H1 (cell line): ENCODE measurements at regions not wholly inside any gene's neighbourhood (a gene's known extent, or its start where the extent isn't known, plus 50 kb on each side); places are given as distances from the start of the nearest gene placed in this dataset.

Source experiments
- CTCF ChIA-PET: fragments of 300-600 bp; sonication (Branson Sonifier 250); formaldehyde crosslinking; loops from one replicate; lab custom pipeline; 2021; ENCODE audit not compliant: partially characterized antibody; lab: Charles Lee
- POLR2A ChIA-PET: fragments of 300-600 bp; sonication (Branson Sonifier 250); formaldehyde crosslinking; loops from one replicate; lab custom pipeline; 2021; ENCODE audit warnings: inconsistent platforms; ENCODE audit not compliant: partially characterized antibody; lab: Charles Lee
- DNase-seq, 2 experiments: peaks; one replicate each; pipeline versions ENCODE4 v3.0.0 to v3.0.0-alpha.2; 2010 to 2022; ENCODE audit warnings: low spot score in 2 of 2, low read depth in 1 of 2, mixed read lengths in 1 of 2
- FAIRE-seq: peaks from 2 replicates; lab custom pipeline; 2011; peaks lifted over from hg19 to GRCh38; lab: Jason Lieb, UNC
- H2AFZ ChIP-seq: 2 replicates; pipeline ENCODE4 v1.8.1; 2012; ENCODE audit warnings: low read length, inconsistent platforms
- H2AK5ac ChIP-seq: 2 replicates; pipeline ENCODE4 v1.6.1; 2013; ENCODE audit warnings: low read depth, low read length
- H2BK120ac ChIP-seq: replicated peaks from 2 replicates; pipeline ENCODE3; 2013; ENCODE audit warnings: low read depth, low read length, inconsistent platforms
- H2BK12ac ChIP-seq: 2 replicates; pipeline ENCODE4 v1.6.1; 2013; ENCODE audit warnings: low read depth, low read length
- H2BK15ac ChIP-seq: 2 replicates; pipeline ENCODE4 v1.6.1; 2013; ENCODE audit warnings: low read length
- H2BK20ac ChIP-seq: 2 replicates; pipeline ENCODE4 v1.6.1; 2013; ENCODE audit warnings: low read length
- H2BK5ac ChIP-seq: 2 replicates; pipeline ENCODE4 v1.6.1; 2013; ENCODE audit warnings: low read depth, low read length
- H3K14ac ChIP-seq: 2 replicates; pipeline ENCODE4 v1.6.1; 2013; ENCODE audit warnings: inconsistent platforms; ENCODE audit not compliant: insufficient read length
- H3K18ac ChIP-seq: 2 replicates; pipeline ENCODE4 v1.6.1; 2013; ENCODE audit warnings: low read length; ENCODE audit errors: extremely low read depth
- H3K23ac ChIP-seq: 2 replicates; pipeline ENCODE4 v1.6.1; 2013; ENCODE audit warnings: inconsistent platforms; ENCODE audit not compliant: insufficient read length
- H3K23me2 ChIP-seq: 2 replicates; pipeline ENCODE4 v1.6.1; 2013; ENCODE audit warnings: low read depth, low read length
- H3K27ac ChIP-seq: 2 replicates; pipeline ENCODE4 v1.6.1; 2011; ENCODE audit warnings: low read depth, low read length, inconsistent platforms
- H3K27me3 ChIP-seq, 4 experiments: replicated peaks in 1 of 4; 1 replicate in 1 of 4; 2 replicates in 3 of 4; pipeline versions ENCODE4 v1.6.1 to v1.8.1; 2011 to 2013; ENCODE audit warnings: low read length in 3 of 4, mild to moderate bottlenecking in 3 of 4, inconsistent platforms in 2 of 4, mixed read lengths in 2 of 4, moderate library complexity in 1 of 4; ENCODE audit not compliant: control insufficient read depth in 3 of 4, insufficient read depth in 3 of 4; ENCODE audit errors: extremely low read depth in 1 of 4
- H3K36me3 ChIP-seq, 4 experiments: 2 replicates each; pipeline versions ENCODE4 v1.6.1 to v1.8.1; 2011 to 2013; ENCODE audit warnings: mild to moderate bottlenecking in 4 of 4, low read length in 3 of 4, moderate library complexity in 2 of 4, control low read depth in 1 of 4, inconsistent platforms in 1 of 4; ENCODE audit not compliant: insufficient read depth in 4 of 4, control insufficient read depth in 2 of 4
- H3K4ac ChIP-seq: replicated peaks from 2 replicates; pipeline ENCODE3; 2013; ENCODE audit warnings: low read length, low read depth, mixed read lengths, inconsistent platforms; ENCODE audit not compliant: insufficient read length
- H3K4me1 ChIP-seq, 4 experiments: replicated peaks in 1 of 4; 1 replicate in 1 of 4; 2 replicates in 3 of 4; pipeline versions ENCODE4 v1.6.1 to v1.8.1; 2011 to 2013; ENCODE audit warnings: low read length in 3 of 4, inconsistent platforms in 2 of 4, mixed read lengths in 1 of 4; ENCODE audit not compliant: insufficient read depth in 4 of 4, control insufficient read depth in 3 of 4
- H3K4me2 ChIP-seq, 2 experiments: 2 replicates each; pipeline versions ENCODE4 v1.6.1 to v1.8.1; 2011 to 2013; ENCODE audit warnings: low read depth in 2 of 2, low read length in 2 of 2, control low read depth in 1 of 2, inconsistent platforms in 1 of 2, mild to moderate bottlenecking in 1 of 2; ENCODE audit not compliant: insufficient read depth in 1 of 2
- H3K4me3 ChIP-seq, 4 experiments: fragments of 200-600, 300-600 bp in 1 of 4; sonication (generic), shearing (Covaris generic), sonication (Bioruptor Twin) in 1 of 4; 2 replicates each; pipeline versions ENCODE4 v1.5.1 to v1.8.1; 2011 to 2016; ENCODE audit warnings: low read length in 4 of 4, low read depth in 3 of 4, control low read depth in 2 of 4, inconsistent platforms in 2 of 4, mild to moderate bottlenecking in 2 of 4, mixed read lengths in 1 of 4, moderate library complexity in 1 of 4; ENCODE audit not compliant: insufficient read depth in 2 of 4; ENCODE audit errors: extremely low read depth in 1 of 4
- H3K56ac ChIP-seq: replicated peaks from 2 replicates; pipeline ENCODE3; 2013; ENCODE audit warnings: low read depth, mild to moderate bottlenecking, mixed read lengths, low read length, inconsistent platforms; ENCODE audit not compliant: insufficient read length
- H3K79me1 ChIP-seq: 2 replicates; pipeline ENCODE4 v1.6.1; 2013; ENCODE audit warnings: low read depth, low read length, control low read depth
- H3K79me2 ChIP-seq, 2 experiments: 2 replicates each; pipeline versions ENCODE4 v1.6.1 to v1.8.1; 2012 to 2013; ENCODE audit warnings: low read length in 2 of 2, mild to moderate bottlenecking in 2 of 2, inconsistent platforms in 1 of 2; ENCODE audit not compliant: insufficient read depth in 2 of 2, control insufficient read depth in 1 of 2
- H3K9ac ChIP-seq, 4 experiments: replicated peaks in 1 of 4; 1 replicate in 1 of 4; 2 replicates in 3 of 4; pipeline versions ENCODE4 v1.6.1 to v1.8.1; 2011 to 2013; ENCODE audit warnings: low read depth in 3 of 4, low read length in 3 of 4, control low read depth in 2 of 4, mild to moderate bottlenecking in 2 of 4, moderate library complexity in 2 of 4, inconsistent platforms in 1 of 4; ENCODE audit errors: extremely low read depth in 1 of 4
- H3K9me3 ChIP-seq, 2 experiments: 2 replicates each; pipeline versions ENCODE4 v1.6.1 to v1.8.1; 2012 to 2013; ENCODE audit warnings: mild to moderate bottlenecking in 2 of 2, moderate library complexity in 2 of 2, control low read depth in 1 of 2, inconsistent platforms in 1 of 2, low read depth in 1 of 2, low read length in 1 of 2, mixed read lengths in 1 of 2; ENCODE audit not compliant: insufficient read depth in 2 of 2
- H4K20me1 ChIP-seq, 2 experiments: replicated peaks in 1 of 2; 2 replicates each; pipeline versions ENCODE3 to v1.8.1; 2011 to 2013; ENCODE audit warnings: inconsistent platforms in 2 of 2, low read length in 2 of 2, mild to moderate bottlenecking in 1 of 2; ENCODE audit not compliant: insufficient read depth in 2 of 2, control insufficient read depth in 1 of 2
- H4K5ac ChIP-seq: 2 replicates; pipeline ENCODE4 v1.6.1; 2013; ENCODE audit warnings: low read length, low read depth, mixed read lengths, inconsistent platforms; ENCODE audit not compliant: insufficient read length
- H4K8ac ChIP-seq: 2 replicates; pipeline ENCODE4 v1.8.0; 2013; ENCODE audit warnings: mild to moderate bottlenecking, moderate library complexity, low read length, inconsistent platforms; ENCODE audit not compliant: insufficient read depth; ENCODE audit errors: extremely low read depth
- H4K91ac ChIP-seq: replicated peaks from 2 replicates; pipeline ENCODE3; 2013; ENCODE audit warnings: low read length, mixed read lengths, inconsistent platforms; ENCODE audit not compliant: insufficient read length
- MAFK ChIP-seq: IDR thresholded peaks from 2 replicates; pipeline ENCODE4 v1.6.1; 2012; ENCODE audit warnings: low read depth, mild to moderate bottlenecking, improper control_type of control experiment, low read length
- NANOG ChIP-seq: IDR thresholded peaks from 2 replicates; pipeline ENCODE4 v1.6.1; 2011; ENCODE audit warnings: low read length, low read depth, mild to moderate bottlenecking, inconsistent platforms; ENCODE audit not compliant: insufficient read depth, poor library complexity, severe bottlenecking
- WGBS, 2 experiments: shearing (Covaris generic) in 1 of 2; methylation state at CpG; one replicate each; pipeline versions ENCODE4 v1.1.6 to v1.1.7; 2013 to 2015; ENCODE audit warnings: low lambda C conversion rate in 2 of 2, mixed read lengths in 2 of 2, inconsistent platforms in 1 of 2, low coverage in 1 of 2, missing lambda C conversion rate in 1 of 2; ENCODE audit not compliant: insufficient replicate concordance in 2 of 2, insufficient coverage in 1 of 2, insufficient read length in 1 of 2; ENCODE audit errors: extremely low coverage in 1 of 2, missing lambda C conversion rate in 1 of 2; 5-methylcytosine and 5-hydroxymethylcytosine counted together

DNA sequence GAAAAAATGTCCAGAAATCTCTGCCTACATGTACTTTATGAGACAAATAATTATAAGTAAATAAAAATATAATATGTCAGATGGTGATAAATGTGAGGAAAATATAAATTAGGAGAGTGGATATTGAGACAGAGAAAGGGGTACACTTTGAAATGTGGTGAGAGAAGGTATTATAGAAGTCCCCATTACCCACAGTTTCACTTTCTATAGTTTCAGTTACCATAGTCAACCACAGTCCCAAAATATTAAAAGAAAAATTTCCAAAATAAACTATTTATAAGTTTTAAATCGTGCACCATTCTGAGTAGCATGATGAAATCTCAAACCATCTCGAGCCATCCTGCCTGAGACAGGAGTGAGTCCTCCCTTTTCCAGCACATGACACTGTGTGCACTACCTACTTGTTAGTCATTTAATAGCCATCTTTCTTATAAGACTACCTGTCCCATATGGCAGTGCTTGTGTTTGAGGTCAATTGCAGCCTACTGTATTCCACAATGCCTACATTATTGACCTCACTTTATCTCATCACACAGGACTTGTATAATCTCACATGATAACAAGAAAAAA lies 653.7 kb downstream of the DACH1 start:
- Histone ChIP-seq H3K27me3 (peaks cover 0 to 1% (median 0%) of the 10 kb centered on the region in 4 experiments; a peak in 1 of 7 replicates), H4K8ac (no peak overlapping the region), H4K20me1 (no peaks in the 10 kb centered on the region), H3K4ac (peak overlapping the region; percentile 21), H3K9me3 (no peaks in the 10 kb centered on the region), H3K4me2 (no peak overlapping the region), H3K56ac (no peak overlapping the region), H4K5ac (no peak overlapping the region), H3K79me1 (no peaks in the 10 kb centered on the region), H2BK5ac (no peak overlapping the region), H2BK12ac (no peak overlapping the region), H2BK20ac (no peak overlapping the region), H3K14ac (no peak overlapping the region), H3K4me1 (no peaks in the 10 kb centered on the region), H2AFZ (no peak overlapping the region), H3K23ac (no peak overlapping the region), H3K36me3 (no peaks in the 10 kb centered on the region), H3K4me3 (no peak overlapping the region), H2BK15ac (no peak overlapping the region), H3K27ac (no peak overlapping the region), H4K91ac (no peak overlapping the region), H3K23me2 (no peaks in the 10 kb centered on the region), H3K79me2 (no peaks in the 10 kb centered on the region), H2BK120ac (no peak overlapping the region), H3K9ac (no peak overlapping the region), H2AK5ac (no peak overlapping the region), H3K18ac (no peak overlapping the region)
- CTCF ChIA-PET: no interaction called here
- 93% methylated on average over 2 of the region's 2 CpGs; no CpG with 5 or more reads in 1 of the 2 experiments for WGBS, 2 experiments
- DNase-seq: no peak
- POLR2A ChIA-PET: no interaction called here
- no peak for TF ChIP-seq MAFK
- TF ChIP-seq NANOG: no peak
- no peak for FAIRE-seq
